Mesendoderm (in vitro differentiated cells): ENCODE measurements at regions not wholly inside any gene's neighbourhood (a gene's known extent, or its start where the extent isn't known, plus 50 kb on each side); places are given as distances from the start of the nearest gene placed in this dataset.

ENCODE experiments used
- DNase-seq: peaks from one replicate; pipeline ENCODE4 v3.0.0; 2013
- H2AK5ac ChIP-seq: 2 replicates; pipeline ENCODE4 v1.6.1; 2013; ENCODE audit warnings: low read length, inconsistent platforms
- H2BK120ac ChIP-seq: 2 replicates; pipeline ENCODE4 v1.6.1; 2013; ENCODE audit warnings: low read depth, mild to moderate bottlenecking, low read length, moderate library complexity, mixed read lengths
- H2BK15ac ChIP-seq: replicated peaks from 2 replicates; pipeline ENCODE4 v1.6.1; 2013; ENCODE audit warnings: low read depth, mild to moderate bottlenecking, moderate library complexity
- H2BK5ac ChIP-seq: 2 replicates; pipeline ENCODE4 v1.6.1; 2013; ENCODE audit warnings: low read length, inconsistent platforms
- H3K18ac ChIP-seq: 2 replicates; pipeline ENCODE4 v1.6.1; 2013; ENCODE audit warnings: mild to moderate bottlenecking, low read length, mixed read lengths
- H3K23ac ChIP-seq: one replicate; pipeline ENCODE4 v1.6.1; 2013; ENCODE audit warnings: low read length
- H3K27ac ChIP-seq: 2 replicates; pipeline ENCODE4 v1.5.1; 2013; ENCODE audit warnings: low read depth, mild to moderate bottlenecking, inconsistent platforms, low read length, moderate library complexity
- H3K27me3 ChIP-seq: 2 replicates; pipeline ENCODE4 v1.6.1; 2013; ENCODE audit warnings: low read length, control low read depth, mild to moderate bottlenecking, inconsistent platforms; ENCODE audit not compliant: insufficient read depth, poor library complexity
- H3K36me3 ChIP-seq: 2 replicates; pipeline ENCODE4 v1.6.1; 2013; ENCODE audit warnings: low read length, inconsistent platforms; ENCODE audit not compliant: control insufficient read depth, insufficient read depth
- H3K4ac ChIP-seq: one replicate; pipeline ENCODE4 v1.6.1; 2013; ENCODE audit warnings: low read depth, mild to moderate bottlenecking, low read length, moderate library complexity
- H3K4me1 ChIP-seq: 2 replicates; pipeline ENCODE4 v1.6.1; 2013; ENCODE audit warnings: low read depth, low read length, inconsistent platforms; ENCODE audit not compliant: control insufficient read depth
- H3K4me2 ChIP-seq: 2 replicates; pipeline ENCODE4 v1.6.1; 2013; ENCODE audit warnings: low read length
- H3K4me3 ChIP-seq: 2 replicates; pipeline ENCODE4 v1.5.1; 2013; ENCODE audit warnings: mild to moderate bottlenecking, low read length
- H3K56ac ChIP-seq: one replicate; pipeline ENCODE4 v1.6.1; 2013; ENCODE audit warnings: low read length
- H3K79me1 ChIP-seq: 2 replicates; pipeline ENCODE4 v1.6.1; 2013; ENCODE audit warnings: low read length, inconsistent platforms
- H3K79me2 ChIP-seq: 2 replicates; pipeline ENCODE4 v1.6.1; 2013; ENCODE audit warnings: mild to moderate bottlenecking, low read length; ENCODE audit not compliant: control insufficient read depth, insufficient read depth
- H3K9ac ChIP-seq: 2 replicates; pipeline ENCODE4 v1.6.1; 2013; ENCODE audit warnings: low read length, inconsistent platforms
- H4K5ac ChIP-seq: one replicate; pipeline ENCODE4 v1.6.1; 2013; ENCODE audit warnings: low read length
- H4K8ac ChIP-seq: one replicate; pipeline ENCODE4 v1.6.1; 2013; ENCODE audit warnings: low read depth, mild to moderate bottlenecking, control low read depth, low read length, moderate library complexity
- WGBS: extraction: QIAGEN DNeasy Blood & Tissue Kit; methylation state at CpG from one replicate; pipeline ENCODE4 v1.1.7; 2013; ENCODE audit warnings: low lambda C conversion rate, missing lambda C conversion rate; ENCODE audit not compliant: insufficient coverage; ENCODE audit errors: extremely low coverage; 5-methylcytosine and 5-hydroxymethylcytosine counted together

DNA sequence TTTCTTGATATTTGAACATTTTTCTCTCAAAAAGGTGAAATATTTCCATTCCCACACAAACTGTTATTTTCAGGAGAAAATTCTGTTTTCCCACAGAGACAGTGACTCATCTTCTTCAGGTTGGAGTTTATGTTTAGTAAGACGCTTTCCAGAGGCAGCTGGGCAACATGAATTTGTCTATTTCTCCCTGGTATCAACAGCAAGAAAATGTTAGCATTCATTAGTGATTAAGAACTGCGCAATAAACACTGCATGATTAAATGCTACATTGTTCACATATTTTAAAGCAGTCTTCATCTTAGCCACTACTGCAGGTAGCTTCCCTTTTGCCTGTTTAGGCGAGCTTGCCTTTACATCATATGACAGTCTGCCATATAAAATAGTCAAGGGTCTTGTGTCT is 295.7 kb downstream of the C6orf118 start:
- Histone ChIP-seq H3K27me3 (no peaks in the 10 kb centered on the region), H3K79me2 (no peaks in the 10 kb centered on the region), H3K79me1 (no peaks in the 10 kb centered on the region), H3K36me3 (no peaks in the 10 kb centered on the region), H2BK5ac (no peak overlapping the region), H3K23ac (no peak overlapping the region), H3K9ac (no peak overlapping the region), H4K5ac (no peak overlapping the region), H3K18ac (no peak overlapping the region), H3K56ac (no peak overlapping the region), H3K4me2 (no peak overlapping the region), H4K8ac (no peak overlapping the region), H3K4me3 (no peak overlapping the region), H3K4ac (no peak overlapping the region), H2BK120ac (no peak overlapping the region), H2BK15ac (no peak overlapping the region), H3K4me1 (no peaks in the 10 kb centered on the region), H2AK5ac (no peak overlapping the region), H3K27ac (no peak overlapping the region)
- no peak for DNase-seq
- no CpG with 5 or more reads among the region's 3 CpGs for WGBS

GRCh38 chr6:165012183-165012582 is 297.2 kb downstream of the C6orf118 start:
- WGBS = no CpG with 5 or more reads among the region's 4 CpGs

GRCh38 chr6:165010556-165011535 is 298.6 kb downstream of the C6orf118 start:
- no peak overlapping the region for H3K56ac ChIP-seq
- no peaks in the 10 kb centered on the region for H3K79me2 ChIP-seq
- no peaks in the 10 kb centered on the region for H3K79me1 ChIP-seq
- H3K9ac ChIP-seq = no peak overlapping the region
- no peaks in the 10 kb centered on the region for H3K36me3 ChIP-seq
- H2BK120ac ChIP-seq = no peak overlapping the region
- H4K5ac ChIP-seq = no peak overlapping the region
- WGBS = no CpG with 5 or more reads among the region's 5 CpGs
- no peak overlapping the region for H3K27ac ChIP-seq
- no peak overlapping the region for H3K4ac ChIP-seq
- H3K27me3 ChIP-seq = no peaks in the 10 kb centered on the region
- no peaks in the 10 kb centered on the region for H3K4me1 ChIP-seq
- H3K4me3 ChIP-seq = no peak overlapping the region
- no peak overlapping the region for H3K4me2 ChIP-seq
- no peak overlapping the region for H2AK5ac ChIP-seq
- H2BK15ac ChIP-seq = no peak overlapping the region
- no peak overlapping the region for H3K23ac ChIP-seq
- DNase-seq = peak; percentile 66
- H3K18ac ChIP-seq = no peak overlapping the region
- H2BK5ac ChIP-seq = no peak overlapping the region
- H4K8ac ChIP-seq = no peak overlapping the region

More at GRCh38 chr6:165012183-165012582, 297.2 kb downstream of the C6orf118 start:
- Histone ChIP-seq H3K56ac (no peak overlapping the region), H2AK5ac (no peak overlapping the region), H3K18ac (no peak overlapping the region), H3K9ac (no peak overlapping the region), H2BK15ac (no peak overlapping the region), H3K4me2 (no peak overlapping the region), H3K23ac (no peak overlapping the region), H3K79me1 (no peaks in the 10 kb centered on the region), H3K27ac (no peak overlapping the region), H2BK120ac (no peak overlapping the region), H2BK5ac (no peak overlapping the region), H3K36me3 (no peaks in the 10 kb centered on the region), H3K4me1 (no peaks in the 10 kb centered on the region), H3K79me2 (no peaks in the 10 kb centered on the region), H3K4ac (no peak overlapping the region), H4K8ac (no peak overlapping the region), H3K4me3 (no peak overlapping the region), H4K5ac (no peak overlapping the region), H3K27me3 (no peaks in the 10 kb centered on the region)
- no peak for DNase-seq

- no peak overlapping the region for H2BK15ac ChIP-seq
- H4K5ac ChIP-seq = no peak overlapping the region
- H3K36me3 ChIP-seq = no peaks in the 10 kb centered on the region
- no peak overlapping the region for H2BK120ac ChIP-seq
- H3K9ac ChIP-seq = no peak overlapping the region
- no peak overlapping the region for H3K27ac ChIP-seq
- H3K4me1 ChIP-seq = no peaks in the 10 kb centered on the region
- no peak overlapping the region for H3K4me2 ChIP-seq
- no peak overlapping the region for H4K8ac ChIP-seq
- no peaks in the 10 kb centered on the region for H3K79me1 ChIP-seq
- no peaks in the 10 kb centered on the region for H3K27me3 ChIP-seq
- no peak overlapping the region for H2BK5ac ChIP-seq
- H2AK5ac ChIP-seq = no peak overlapping the region
- no peaks in the 10 kb centered on the region for H3K79me2 ChIP-seq
- WGBS = no CpG with 5 or more reads among the region's 4 CpGs
- no peak overlapping the region for H3K4me3 ChIP-seq
- H3K23ac ChIP-seq = no peak overlapping the region
- H3K56ac ChIP-seq = no peak overlapping the region
- H3K4ac ChIP-seq = no peak overlapping the region
- H3K18ac ChIP-seq = no peak overlapping the region
- DNase-seq = no peak
Observed at GRCh38 chr6:165008971-165009370, 300.4 kb downstream of the C6orf118 start.

- Histone ChIP-seq H3K56ac (no peak overlapping the region), H3K9ac (no peak overlapping the region), H3K36me3 (no peaks in the 10 kb centered on the region), H2BK5ac (no peak overlapping the region), H2BK120ac (no peak overlapping the region), H4K5ac (no peak overlapping the region), H3K27me3 (no peaks in the 10 kb centered on the region), H3K18ac (no peak overlapping the region), H3K4me2 (no peak overlapping the region), H3K79me1 (no peaks in the 10 kb centered on the region), H3K79me2 (no peaks in the 10 kb centered on the region), H2AK5ac (no peak overlapping the region), H3K23ac (no peak overlapping the region), H2BK15ac (no peak overlapping the region), H3K4me3 (no peak overlapping the region), H3K27ac (no peak overlapping the region), H3K4me1 (no peaks in the 10 kb centered on the region), H4K8ac (no peak overlapping the region), H3K4ac (no peak overlapping the region)
- DNase-seq = peak; percentile 9
- WGBS = no CpG with 5 or more reads among the region's 11 CpGs
Observed at GRCh38 chr6:165002866-165003265, 306.5 kb downstream of the C6orf118 start.
